Medulla oblongata (tissue), 1 donor: ENCODE measurements at regions not wholly inside any gene's neighbourhood (a gene's known extent, or its start where the extent isn't known, plus 50 kb on each side); places are given as distances from the start of the nearest gene placed in this dataset.

Experiments
- DNase-seq: peaks from one replicate; pipeline ENCODE4 v3.0.0-alpha.2; 2015; ENCODE audit errors: extremely low spot score

DNA sequence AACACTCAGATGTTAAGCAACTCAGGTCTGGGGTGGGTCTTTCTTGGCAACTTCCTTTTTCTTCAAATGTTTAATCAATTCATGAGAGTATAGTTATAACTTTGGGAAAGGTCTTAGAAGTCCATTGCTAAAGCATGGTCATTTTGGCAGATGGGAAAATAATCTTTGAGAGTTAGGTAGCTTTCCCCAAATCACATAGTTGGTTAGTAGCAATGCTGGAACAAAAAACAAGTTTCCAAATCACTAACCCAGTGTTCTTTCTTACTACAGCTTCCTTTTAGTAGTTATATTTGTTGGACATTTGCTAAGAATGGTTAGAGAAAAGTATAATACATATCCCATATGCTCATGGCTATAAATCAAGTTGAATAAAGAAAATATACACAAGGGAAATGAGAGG is 185.2 kb upstream of the SLC14A2 start:
- no peak for DNase-seq

DNA sequence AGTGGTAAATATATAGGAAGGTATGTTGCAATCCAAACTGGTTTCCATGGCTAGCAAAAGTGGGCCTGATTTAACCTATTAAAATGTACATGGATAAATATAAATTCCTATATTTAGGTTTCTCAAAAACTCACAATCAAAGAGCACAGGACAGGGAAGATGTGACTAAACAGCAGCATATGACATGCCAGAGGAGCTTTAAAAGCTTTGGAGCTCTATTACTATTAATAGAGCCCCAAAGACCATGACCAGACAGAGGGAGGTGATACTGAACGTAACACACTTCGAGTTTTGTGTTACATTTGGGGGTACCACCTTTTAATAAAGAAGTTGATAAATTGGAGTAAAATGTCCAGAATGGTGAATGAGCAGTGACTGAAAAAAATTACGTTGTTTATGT is 179.5 kb upstream of the SLC14A2 start:
- no peak for DNase-seq

DNA sequence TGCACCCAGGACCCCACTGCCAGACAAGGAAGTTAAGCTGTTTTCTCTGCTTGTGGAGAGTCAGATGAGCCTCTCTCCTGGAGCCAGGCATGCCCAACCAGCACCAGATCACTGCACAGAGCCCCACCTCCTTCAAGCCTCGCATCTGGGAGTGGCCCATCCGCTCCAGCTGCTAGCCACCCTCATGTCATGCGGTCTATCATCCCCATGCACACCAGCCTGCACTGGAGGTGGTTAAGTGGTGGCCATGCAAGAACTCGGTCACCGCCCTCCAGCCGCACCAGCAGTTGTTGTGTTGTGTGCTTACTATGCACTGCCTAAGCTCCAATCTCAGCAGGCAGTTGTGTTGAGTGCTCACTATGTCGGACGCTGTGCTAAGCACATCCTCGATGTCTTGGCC is 177.9 kb upstream of the SLC14A2 start:
- DNase-seq: no peak

DNA sequence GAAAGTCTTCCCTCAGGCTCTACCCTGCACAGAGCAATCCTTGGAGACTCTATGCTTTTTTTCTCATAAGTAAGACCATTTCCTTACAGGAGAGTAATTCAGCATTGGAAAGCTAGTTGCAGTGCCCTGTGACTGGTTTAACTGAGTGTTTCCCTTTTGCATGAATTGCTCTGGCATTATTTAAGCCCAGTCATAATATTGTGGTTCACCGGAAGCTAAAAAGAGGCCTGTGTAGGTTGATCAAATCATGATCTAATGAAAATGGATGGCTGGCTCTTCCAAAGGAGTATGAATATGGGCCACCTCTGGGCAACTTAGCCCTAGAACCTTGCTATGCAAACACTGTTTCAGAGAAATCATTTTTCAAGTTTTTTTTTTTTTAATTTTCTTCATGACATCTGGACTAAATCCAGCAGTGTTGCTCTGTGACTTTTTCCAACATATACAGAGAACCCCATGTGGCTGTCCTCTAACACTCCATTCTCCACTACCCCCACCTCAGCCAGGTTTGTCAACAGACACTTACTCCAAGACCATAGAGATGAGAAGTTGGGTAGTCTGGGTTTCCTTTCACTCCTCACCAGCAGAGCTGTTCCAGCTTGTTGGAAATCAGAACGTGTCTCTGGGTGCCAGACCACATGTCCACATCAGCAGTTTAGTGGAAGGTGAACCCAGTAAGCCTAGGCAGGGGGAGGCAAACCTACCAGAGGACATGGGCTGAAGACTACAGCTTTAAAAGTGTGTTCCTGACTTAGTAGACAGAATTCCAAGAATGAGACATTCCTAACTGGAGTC is 175.2 kb upstream of the SLC14A2 start:
- DNase-seq: no peak

DNA sequence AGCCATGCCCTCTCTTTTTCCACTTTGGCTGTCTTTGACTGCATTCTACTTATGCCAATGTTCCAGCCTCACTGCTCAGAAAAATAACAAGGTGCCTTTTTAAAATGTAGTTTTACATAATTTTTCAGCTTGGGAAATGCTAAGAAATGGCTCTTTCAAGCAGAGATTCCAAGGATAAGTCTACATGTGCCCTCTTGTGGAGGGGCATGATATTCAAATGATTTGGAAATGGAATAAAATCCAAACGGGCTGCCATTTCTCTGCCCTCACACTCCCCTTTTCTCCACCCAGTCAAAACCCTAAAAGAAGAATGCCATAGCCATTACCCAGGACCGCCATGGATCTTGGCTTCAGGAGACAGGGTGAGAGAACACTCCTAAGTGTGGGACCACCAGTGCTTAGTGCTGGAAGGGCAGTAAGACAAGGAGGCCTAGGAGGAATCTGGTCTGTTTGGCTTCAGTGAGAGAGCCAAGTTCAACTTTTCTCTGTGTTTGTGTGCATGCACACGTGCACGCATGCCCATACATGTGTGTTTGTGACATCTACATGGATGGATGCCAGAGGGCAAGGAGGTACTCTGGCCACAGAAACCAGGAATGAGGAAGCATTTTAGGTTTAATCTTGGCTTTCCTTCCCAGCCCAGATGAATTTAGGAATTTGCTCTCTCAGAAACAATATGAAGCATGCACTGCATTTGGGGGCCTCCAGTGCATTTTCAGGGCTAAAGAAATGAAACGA is 174.0 kb upstream of the SLC14A2 start:
- no peak for DNase-seq

DNA sequence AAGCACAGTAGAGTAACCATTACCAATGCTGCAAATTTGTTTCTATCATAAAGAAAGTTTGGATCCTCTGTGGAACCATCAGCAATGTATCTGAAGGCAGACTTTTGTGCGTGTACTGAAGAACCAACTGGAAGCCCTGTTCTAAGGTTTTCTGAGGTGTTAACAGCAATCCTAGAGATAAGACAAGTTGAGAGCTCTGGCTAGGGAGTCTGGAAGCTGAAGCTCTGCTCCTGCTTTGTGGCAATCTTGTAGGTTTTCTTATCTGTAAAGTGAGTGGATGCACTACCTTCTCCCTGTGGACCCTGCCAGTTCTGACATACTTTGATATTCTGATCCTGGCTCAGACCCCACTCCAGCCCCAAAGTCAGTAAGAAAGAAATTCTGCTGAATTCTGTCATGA is 171.2 kb upstream of the SLC14A2 start:
- no peak for DNase-seq

DNA sequence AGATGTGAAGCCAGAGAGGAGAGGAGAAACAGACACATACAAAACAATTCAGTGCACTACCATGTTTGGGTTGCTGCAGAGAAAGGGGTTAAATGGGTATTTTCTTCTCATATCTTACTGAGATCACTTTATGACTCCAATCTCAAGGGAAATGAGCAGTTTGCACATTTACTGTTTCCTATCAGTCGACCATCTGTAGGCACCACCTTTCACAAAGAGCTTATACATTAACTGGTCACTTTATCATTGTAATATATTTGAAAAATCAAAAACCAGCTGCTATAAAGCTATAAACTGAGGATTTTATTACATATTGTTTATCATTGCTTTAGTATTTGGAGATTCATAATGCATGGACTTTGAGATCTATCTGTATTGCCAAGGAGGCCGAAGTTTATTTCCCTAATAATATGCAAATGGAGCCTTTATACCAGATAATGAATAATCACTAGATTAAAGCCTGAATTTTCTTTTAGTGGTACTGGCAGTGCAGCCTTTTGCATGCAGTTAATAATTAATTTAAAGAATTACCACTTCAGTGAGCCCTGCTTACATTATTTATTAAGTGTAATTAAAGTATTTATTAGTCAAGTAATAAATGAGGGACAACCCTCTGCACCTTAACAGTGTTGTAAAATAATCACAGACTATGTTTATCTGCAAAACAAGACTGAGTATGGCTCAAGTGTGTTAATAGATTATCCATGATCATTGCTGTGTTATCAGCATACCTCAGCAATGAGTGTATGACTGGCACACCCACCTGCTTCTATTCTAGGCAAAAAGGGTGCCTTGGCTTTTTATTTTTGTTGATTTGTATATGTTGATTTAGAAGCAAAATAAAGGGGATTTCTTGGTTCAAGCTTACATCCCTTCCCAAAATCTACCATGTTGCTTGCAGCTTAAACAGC is 167.7 kb upstream of the SLC14A2 start:
- no peak for DNase-seq

DNA sequence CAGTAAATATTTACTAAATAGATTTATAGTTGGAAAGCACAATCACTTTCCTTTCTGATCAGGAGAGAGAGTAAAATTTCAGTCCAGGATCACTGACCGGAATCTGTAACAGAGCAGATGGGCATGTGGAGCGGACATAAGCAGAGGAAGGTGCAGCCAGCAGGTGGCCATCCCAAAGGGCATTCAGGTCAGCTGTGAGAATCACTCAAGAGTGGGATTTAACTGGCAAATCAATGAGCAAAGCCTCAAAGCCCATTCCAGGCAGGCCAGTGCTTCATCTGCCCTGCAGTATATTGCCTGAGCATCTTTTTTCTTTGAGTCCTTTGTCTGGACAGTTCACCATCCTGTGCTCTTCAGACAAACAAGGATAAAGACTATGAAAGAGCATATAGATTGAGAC is 166.4 kb upstream of the SLC14A2 start:
- no peak for DNase-seq

DNA sequence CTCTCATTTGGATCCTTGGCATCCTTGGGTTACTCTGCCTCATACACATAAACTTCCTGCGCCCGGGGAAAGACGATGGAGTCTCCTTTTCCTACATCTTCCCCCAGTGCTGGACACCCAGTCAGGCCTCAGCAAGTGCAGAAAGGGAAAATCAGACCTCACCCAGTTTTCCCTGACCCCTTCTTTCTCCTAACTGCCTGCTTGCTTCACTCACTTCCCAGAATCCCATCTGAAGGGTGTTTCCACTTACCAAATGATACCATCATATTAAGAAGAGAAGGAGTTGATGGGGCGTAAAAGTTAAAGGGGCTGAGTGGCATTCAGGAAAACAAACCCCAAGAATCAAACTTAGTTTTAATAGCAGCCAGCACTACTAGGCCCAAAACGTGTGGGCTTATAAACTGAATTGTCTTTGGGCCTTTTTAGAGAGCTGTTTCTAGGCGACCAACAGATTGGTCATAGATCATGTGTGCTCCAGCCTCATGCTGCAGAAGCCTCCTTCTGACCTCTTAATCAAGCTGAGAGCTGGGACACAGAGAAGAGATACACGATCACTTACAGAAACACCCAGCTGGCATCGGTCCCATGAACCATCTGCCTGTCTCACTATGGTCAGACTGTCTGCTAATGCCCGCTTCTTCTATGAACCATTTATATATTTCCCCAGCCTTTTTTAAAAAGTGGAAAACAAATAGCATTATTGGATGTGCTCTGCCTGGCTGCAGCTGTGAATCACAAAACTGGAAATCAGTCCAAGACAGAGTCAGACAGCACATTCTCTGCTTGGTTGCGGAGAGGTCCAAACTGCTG is 165.7 kb upstream of the SLC14A2 start:
- DNase-seq: peak; percentile 56

DNA sequence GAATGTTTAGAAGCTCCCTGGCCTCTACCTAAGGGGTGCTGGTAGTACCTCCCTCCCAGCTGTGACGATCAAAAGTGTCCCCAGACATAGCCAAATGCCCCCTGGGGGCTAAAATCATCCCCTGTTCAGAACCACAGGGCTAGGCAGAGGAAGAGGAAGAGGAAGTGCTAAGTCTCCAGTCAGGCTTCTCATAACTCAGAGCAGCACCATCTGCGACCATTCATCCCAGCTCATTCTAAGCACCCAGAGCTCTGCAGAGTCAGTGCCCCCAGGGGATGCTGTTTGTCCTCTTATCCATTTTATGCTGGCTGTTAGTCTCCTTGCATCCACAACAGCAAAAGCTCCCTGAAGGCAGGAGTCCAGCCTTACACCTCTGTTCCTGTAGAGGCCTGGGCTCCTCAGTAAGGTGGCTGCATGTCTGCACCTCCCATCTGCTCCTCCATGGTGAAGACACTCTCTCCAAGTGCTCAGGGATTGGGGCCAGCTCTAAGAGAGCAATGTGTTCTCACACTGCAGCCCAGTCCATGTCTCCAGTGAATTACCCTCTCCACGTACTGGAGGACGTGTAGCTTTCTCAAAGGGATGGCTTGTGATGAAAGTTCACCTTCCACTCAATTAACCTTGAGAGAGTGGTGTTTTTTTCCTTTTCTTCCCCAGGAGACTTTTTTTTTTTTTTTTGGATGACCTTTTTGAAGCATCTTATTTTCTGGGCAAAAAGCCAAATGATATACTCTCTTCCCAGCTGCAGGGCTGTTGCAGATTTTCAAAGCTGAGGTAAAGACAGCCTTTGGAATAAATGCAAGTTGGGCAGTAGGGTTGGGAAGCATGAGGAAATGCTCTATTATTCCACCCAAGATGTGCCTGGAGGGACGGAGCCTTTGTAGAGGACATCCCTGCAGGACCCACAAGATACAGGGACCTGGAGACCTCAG is 158.9 kb upstream of the SLC14A2 start:
- DNase-seq: no peak

DNA sequence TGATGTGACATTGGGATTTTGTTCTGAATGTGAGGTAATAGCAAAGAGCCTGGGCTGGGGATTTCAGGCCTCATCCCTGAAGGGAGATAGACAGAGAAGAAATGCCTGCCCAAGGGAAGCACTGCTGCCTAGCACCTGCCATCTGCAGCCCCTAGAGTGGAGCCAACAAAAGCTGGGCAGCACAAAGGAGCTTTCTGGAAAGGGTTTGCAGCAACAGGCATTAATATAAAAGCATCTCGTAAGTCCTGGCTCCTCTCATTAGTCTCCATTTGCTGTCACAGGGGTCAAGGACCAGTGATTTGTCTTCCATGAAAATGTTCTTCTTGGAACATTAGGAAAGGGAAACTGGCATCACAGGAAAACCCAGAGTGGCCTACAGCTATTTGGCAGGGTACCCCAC is 157.2 kb upstream of the SLC14A2 start:
- DNase-seq: peak; percentile 72

DNA sequence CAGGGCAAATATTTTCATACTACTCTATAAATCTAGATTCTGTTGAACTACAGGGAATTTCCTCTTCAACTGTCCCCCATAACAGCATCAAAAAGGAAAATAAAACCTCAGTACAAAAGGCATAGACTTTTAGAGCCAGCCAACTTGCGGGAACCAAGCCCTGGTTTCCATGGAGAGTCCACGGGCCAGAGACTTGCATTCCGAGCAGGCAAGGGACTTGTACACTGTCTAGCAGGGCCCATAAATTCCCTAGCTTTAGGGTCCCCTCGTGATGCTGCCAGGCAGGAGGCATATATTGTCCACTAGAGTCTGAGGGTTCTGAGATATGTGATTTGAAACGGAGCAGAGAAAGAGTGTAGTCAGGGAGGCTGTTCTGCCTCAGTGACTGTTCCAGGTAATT is 153.1 kb upstream of the SLC14A2 start:
- DNase-seq: peak; percentile 23

DNA sequence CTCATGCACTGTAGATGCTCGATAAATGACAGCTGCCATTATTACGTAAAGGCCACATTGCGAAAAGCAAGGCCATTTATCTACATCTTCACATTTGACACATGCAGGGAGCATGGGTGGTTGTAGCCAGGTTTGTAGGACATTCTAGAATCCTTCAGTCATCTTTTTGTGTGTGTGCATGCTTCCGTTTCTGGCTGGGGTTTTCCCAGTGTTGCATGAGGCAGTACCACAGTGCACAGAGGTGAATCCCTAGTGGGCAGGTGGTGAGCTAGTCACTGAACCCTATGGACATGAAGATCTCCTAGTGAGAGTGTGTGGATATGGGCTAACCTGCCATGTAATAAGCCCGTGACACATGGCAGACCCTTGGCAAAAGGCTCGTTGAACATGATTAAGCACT is 151.8 kb upstream of the SLC14A2 start:
- no peak for DNase-seq

DNA sequence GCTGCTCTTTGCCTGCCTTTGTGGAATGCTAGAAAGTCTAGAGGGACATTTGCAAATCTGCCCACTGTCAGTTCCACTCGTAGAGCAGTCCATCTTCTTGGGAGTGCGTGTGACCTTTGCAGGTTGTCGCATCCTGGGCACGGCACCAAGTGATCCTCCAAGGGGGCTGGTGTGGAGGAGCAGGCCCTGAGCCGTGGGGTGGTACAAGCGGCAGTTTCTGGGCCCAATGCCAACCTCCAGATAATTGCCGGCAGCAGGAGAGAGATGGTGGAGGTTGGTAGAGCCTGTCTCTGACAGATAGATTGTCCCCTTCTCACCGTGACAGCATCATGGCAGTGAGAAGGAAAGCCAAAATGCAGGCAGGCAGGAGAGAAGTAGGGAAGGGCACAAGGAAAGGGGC is 150.7 kb upstream of the SLC14A2 start:
- DNase-seq: no peak

DNA sequence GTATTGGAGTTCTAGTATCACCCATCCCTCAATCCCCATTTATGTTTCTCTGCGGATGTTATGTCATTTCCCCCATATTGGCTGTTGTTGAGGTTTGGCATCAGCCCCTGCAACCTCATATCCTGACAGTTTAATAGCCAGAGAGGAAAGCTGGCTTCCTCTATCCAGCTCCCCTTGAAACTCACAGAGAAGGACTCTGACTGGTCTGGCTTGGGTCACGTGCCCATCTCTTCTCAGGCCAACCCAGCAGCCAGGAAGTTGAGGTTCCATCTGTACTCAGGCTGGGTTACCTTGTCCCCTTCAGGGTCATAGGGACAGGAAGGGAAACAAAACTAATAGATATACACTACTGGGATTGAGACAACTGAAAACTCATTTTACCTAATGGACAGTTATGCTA is 148.0 kb upstream of the SLC14A2 start:
- DNase-seq: no peak

DNA sequence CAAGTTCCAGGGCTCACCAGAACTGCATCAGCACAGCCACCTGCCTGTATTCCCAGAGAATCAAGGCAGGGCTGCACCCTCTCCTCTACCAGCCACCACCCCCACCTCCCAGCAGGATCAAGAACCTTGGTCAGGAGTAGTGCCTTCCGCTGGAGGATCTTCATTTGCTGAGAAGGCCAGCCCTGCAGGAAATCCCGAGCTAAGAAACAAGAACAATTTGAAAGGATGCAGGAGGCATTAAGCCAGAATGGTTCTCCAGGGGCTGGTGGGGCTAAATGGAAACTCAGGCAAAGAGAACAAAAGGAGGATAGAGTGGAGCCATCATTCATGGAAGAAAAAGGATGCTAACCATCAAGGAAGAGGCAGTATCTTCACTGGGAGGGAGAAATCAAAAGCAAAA is 147.3 kb upstream of the SLC14A2 start:
- no peak for DNase-seq

DNA sequence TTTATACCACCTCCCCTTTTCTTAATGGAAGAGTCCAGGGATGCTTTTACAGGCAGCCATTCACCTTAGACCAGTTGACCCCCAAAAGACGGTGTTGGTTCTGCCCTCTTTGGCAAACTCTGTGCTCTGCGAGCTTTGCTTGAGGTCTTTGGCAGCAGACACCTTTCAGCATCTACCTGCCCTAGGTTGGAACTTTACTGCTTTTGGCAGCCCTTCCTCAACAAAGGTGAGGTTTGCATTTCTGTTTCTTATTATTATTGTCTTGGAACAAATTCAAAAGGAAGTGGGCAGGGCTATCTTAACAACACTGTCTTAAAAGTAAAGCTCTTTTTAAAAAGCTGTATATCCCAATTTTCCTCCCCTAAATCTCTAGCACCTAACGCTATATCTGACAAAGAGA is 136.4 kb upstream of the SLC14A2 start:
- no peak for DNase-seq

DNA sequence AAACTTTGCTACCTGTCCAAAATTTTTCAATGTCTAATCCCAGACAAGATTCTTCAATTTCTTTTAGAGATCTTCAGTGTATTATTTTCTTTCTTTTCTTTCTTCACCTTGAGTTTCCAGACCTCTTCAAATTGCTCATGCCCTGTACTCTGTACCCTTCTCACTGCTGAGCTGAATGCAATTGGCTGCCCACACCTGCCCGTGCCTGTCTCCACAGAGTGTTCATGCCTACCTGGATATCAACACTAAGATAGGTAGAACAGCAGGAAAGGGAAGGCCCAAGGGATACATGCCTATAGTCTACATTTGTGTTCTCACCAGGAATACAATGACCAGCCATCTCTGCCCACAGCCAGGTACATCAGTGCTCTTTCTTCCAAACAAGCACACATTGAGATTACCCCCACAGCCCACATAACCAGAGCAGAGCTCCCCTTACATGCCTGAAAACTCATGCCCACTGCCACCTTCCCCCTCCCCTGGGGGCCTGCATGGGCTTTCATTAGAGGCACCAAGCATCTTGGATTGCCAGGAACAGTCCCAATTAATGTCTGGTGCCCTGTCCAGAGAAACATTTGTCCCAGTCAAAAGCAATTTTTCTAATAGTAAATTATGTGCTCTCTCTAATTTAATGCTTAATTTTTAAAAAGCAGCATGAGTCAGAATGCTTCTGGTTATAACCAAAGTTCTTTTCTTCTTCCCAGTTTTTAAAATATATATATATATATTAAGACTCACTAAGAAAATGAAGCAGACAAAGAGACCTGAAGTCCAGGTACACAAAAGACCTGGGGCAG is 134.9 kb upstream of the SLC14A2 start:
- DNase-seq: no peak

DNA sequence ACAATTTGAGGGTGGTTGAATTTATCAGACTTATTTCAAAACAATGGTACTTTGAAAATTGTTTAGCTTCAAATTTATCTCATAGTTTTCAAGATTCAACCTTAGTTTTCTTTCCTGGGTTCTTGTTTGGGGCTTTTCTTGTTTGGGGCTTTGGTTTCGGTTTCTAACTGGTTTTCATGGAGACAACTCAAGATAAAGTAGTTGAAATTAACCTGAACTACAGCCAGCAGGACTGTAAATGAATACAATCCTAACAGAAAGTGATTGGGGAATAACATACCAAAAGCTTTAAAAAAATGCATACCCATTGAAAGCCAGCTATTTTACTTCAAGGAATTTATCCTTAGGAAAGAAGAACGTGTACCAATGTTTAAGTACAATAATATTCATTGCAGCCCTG is 133.5 kb upstream of the SLC14A2 start:
- DNase-seq: no peak

DNA sequence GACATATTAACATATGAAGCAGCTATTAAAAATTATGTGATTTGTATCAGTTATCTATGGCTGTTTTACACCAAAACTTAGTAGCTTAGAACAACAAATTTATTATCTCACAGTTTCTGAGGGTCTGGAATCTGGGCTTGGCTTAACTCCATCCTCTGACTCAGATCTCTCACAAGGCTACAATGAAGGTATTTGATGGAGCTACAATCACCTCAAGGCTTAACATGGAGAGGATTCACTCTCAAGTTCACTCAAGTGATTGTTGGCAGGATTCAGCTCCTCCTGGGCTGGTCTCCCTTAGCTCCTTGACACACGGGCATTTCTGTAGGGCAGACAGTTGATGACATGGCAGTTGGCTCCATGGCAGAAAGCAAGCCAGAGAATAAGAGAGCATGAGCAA is 133.0 kb upstream of the SLC14A2 start:
- no peak for DNase-seq
